ENCODE measurements at regions not wholly inside any gene's neighbourhood (a gene's known extent, or its start where the extent isn't known, plus 50 kb on each side); places are given as distances from the start of the nearest gene placed in this dataset.

DNA sequence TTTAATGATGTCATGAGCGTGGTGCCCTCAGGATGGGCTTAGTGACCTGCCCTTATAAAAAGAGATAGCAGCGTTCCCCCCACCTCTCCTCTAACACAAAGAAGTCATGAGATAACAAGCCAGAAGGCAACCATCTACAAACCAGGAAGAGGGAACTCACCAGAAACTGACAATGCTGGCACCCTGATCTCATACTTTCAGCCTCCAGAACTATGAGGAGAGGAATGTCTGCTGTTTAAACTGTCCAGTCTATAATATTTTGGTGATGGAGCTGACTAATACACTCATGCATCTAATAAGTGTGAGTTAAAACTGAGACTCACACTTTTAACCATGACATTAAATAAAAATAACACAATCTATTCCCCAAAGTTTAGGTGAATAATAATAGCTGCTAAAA, 156.1 kb upstream of the SPEF2 start:
- H3K9me2 ChIP-seq (replicated peaks; ENCODE audit: insufficient read depth, low read length): no peaks in the 10 kb centered on the region
- no peak overlapping the region for H3K4me3 ChIP-seq (ENCODE audit: insufficient read depth, low read length, poor library complexity, severe bottlenecking)
- H3F3A ChIP-seq (ENCODE audit: insufficient read depth): no peaks in the 10 kb centered on the region
- TF ChIP-seq CTCF (IDR thresholded peaks at IDR 0.05; ENCODE audit: insufficient read depth, low read length, poor library complexity, severe bottlenecking): no peak
- no peak for TF ChIP-seq EZH2phosphoT487 (conservative IDR thresholded peaks at IDR 0.05; ENCODE audit: low read length)
- H3K36me3 ChIP-seq (ENCODE audit: low read length): no peaks in the 10 kb centered on the region
- H3K27ac ChIP-seq (ENCODE audit: low read depth, low read length): no peak overlapping the region
- no peak overlapping the region for H3K4me2 ChIP-seq (ENCODE audit: low read depth, low read length, poor library complexity, severe bottlenecking)
- no peaks in the 10 kb centered on the region for H4K20me1 ChIP-seq (ENCODE audit: low read depth, low read length)
- H3K9ac ChIP-seq (ENCODE audit: low read length): no peak overlapping the region
- H3K9me3 ChIP-seq (ENCODE audit: insufficient read depth, low read length): no peaks in the 10 kb centered on the region
- no peaks in the 10 kb centered on the region for H3K27me3 ChIP-seq (ENCODE audit: low read length)
- H2AFZ ChIP-seq (ENCODE audit: low read depth, low read length, severe bottlenecking): no peak overlapping the region
- H3K79me2 ChIP-seq (ENCODE audit: insufficient read depth, low read length): no peaks in the 10 kb centered on the region

- no peak overlapping the region for H3K27ac ChIP-seq (ENCODE audit: low read depth, low read length)
- H4K20me1 ChIP-seq (ENCODE audit: low read depth, low read length): no peaks in the 10 kb centered on the region
- no peak overlapping the region for H3K4me3 ChIP-seq (ENCODE audit: insufficient read depth, low read length, poor library complexity, severe bottlenecking)
- no peaks in the 10 kb centered on the region for H3K27me3 ChIP-seq (ENCODE audit: low read length)
- H3K9ac ChIP-seq (ENCODE audit: low read length): no peak overlapping the region
- no peaks in the 10 kb centered on the region for H3K9me3 ChIP-seq (ENCODE audit: insufficient read depth, low read length)
- no peaks in the 10 kb centered on the region for H3K36me3 ChIP-seq (ENCODE audit: low read length)
- no peaks in the 10 kb centered on the region for H3F3A ChIP-seq (ENCODE audit: insufficient read depth)
- H2AFZ ChIP-seq (ENCODE audit: low read depth, low read length, severe bottlenecking): no peak overlapping the region
- H3K4me2 ChIP-seq (ENCODE audit: low read depth, low read length, poor library complexity, severe bottlenecking): no peak overlapping the region
- no peaks in the 10 kb centered on the region for H3K79me2 ChIP-seq (ENCODE audit: insufficient read depth, low read length)
- TF ChIP-seq CTCF (IDR thresholded peaks at IDR 0.05; ENCODE audit: insufficient read depth, low read length, poor library complexity, severe bottlenecking): no peak
- TF ChIP-seq EZH2phosphoT487 (conservative IDR thresholded peaks at IDR 0.05; ENCODE audit: low read length): no peak
- no peaks in the 10 kb centered on the region for H3K9me2 ChIP-seq (replicated peaks; ENCODE audit: insufficient read depth, low read length)
These were observed 158.8 kb upstream of the SPEF2 start for GRCh38 chr5:35458824-35459207.

- TF ChIP-seq EZH2phosphoT487 (conservative IDR thresholded peaks at IDR 0.05; ENCODE audit: low read length): no peak
- TF ChIP-seq CTCF (IDR thresholded peaks at IDR 0.05; ENCODE audit: insufficient read depth, low read length, poor library complexity, severe bottlenecking): no peak
- Histone ChIP-seq H3K9me2 (replicated peaks; ENCODE audit: insufficient read depth, low read length) (no peaks in the 10 kb centered on the region), H3K27me3 (ENCODE audit: low read length) (no peaks in the 10 kb centered on the region), H3K4me3 (ENCODE audit: insufficient read depth, low read length, poor library complexity, severe bottlenecking) (no peak overlapping the region), H4K20me1 (ENCODE audit: low read depth, low read length) (no peaks in the 10 kb centered on the region), H3K79me2 (ENCODE audit: insufficient read depth, low read length) (no peaks in the 10 kb centered on the region), H3F3A (ENCODE audit: insufficient read depth) (no peaks in the 10 kb centered on the region), H3K36me3 (ENCODE audit: low read length) (no peaks in the 10 kb centered on the region), H3K9ac (ENCODE audit: low read length) (no peak overlapping the region), H2AFZ (ENCODE audit: low read depth, low read length, severe bottlenecking) (no peak overlapping the region), H3K4me2 (ENCODE audit: low read depth, low read length, poor library complexity, severe bottlenecking) (no peak overlapping the region), H3K27ac (ENCODE audit: low read depth, low read length) (no peak overlapping the region), H3K9me3 (ENCODE audit: insufficient read depth, low read length) (no peaks in the 10 kb centered on the region)
These were observed 159.5 kb upstream of the SPEF2 start for GRCh38 chr5:35457912-35458823.
